GM19468 (cell line): ENCODE measurements at regions not wholly inside any gene's neighbourhood (a gene's known extent, or its start where the extent isn't known, plus 50 kb on each side); places are given as distances from the start of the nearest gene placed in this dataset.
"Not testable (repeated sequence)": the region's sequence is repeated elsewhere in the genome, so short reads cannot be mapped to it uniquely, and the experiment has no call there.

Source experiments
- ATAC-seq: cut with Tn5 transposase; IDR thresholded peaks from one replicate; pipeline ENCODE4 v1.9.1; 2021; ENCODE audit warnings: mild to moderate bottlenecking, moderate library complexity, moderate number of reproducible peaks; ENCODE audit not compliant: unreplicated experiment; ENCODE audit errors: extremely low read depth

- no peak for ATAC-seq
Measured at GRCh38 chr2:137873536-137874244, 90.6 kb upstream of the HNMT start.

- ATAC-seq = no peak
Measured at GRCh38 chr2:137879121-137879520, 85.2 kb upstream of the HNMT start.

GRCh38 chr2:137881711-137882110 is 82.6 kb upstream of the HNMT start:
- ATAC-seq = no peak

GRCh38 chr2:137886083-137886831 is 78.0 kb upstream of the HNMT start:
- no peak for ATAC-seq

- no peak for ATAC-seq
Measured at GRCh38 chr2:137888845-137889244, 75.4 kb upstream of the HNMT start.

GRCh38 chr2:137892739-137893138 is 71.5 kb upstream of the HNMT start:
- ATAC-seq = no peak

GRCh38 chr2:137893145-137893544 is 71.1 kb upstream of the HNMT start:
- no peak for ATAC-seq

GRCh38 chr2:137896467-137896866 is 67.8 kb upstream of the HNMT start:
- ATAC-seq = no peak

GRCh38 chr2:137897082-137897481 is 67.2 kb upstream of the HNMT start:
- ATAC-seq = no peak

GRCh38 chr2:137900421-137901141 is 63.7 kb upstream of the HNMT start:
- ATAC-seq = no peak

- ATAC-seq = no peak
Measured at GRCh38 chr2:137910641-137911040, 53.6 kb upstream of the HNMT start.

- no peak for ATAC-seq
Measured at GRCh38 chr2:137912371-137912770, 51.9 kb upstream of the HNMT start.

GRCh38 chr2:137913169-137913568 is 51.1 kb upstream of the HNMT start:
- no peak for ATAC-seq

- not testable (repeated sequence) for ATAC-seq
Measured at GRCh38 chr2:137913648-137914047, 50.6 kb upstream of the HNMT start.
